T follicular helper cell (primary cell): ENCODE measurements at regions not wholly inside any gene's neighbourhood (a gene's known extent, or its start where the extent isn't known, plus 50 kb on each side); places are given as distances from the start of the nearest gene placed in this dataset.
"Not testable (repeated sequence)": the region's sequence is repeated elsewhere in the genome, so short reads cannot be mapped to it uniquely, and the experiment has no call there.

ENCODE experiments used
- DNase-seq: peaks from one replicate; pipeline ENCODE4 v3.0.0-alpha.2; 2020; ENCODE audit warnings: low read depth

DNA sequence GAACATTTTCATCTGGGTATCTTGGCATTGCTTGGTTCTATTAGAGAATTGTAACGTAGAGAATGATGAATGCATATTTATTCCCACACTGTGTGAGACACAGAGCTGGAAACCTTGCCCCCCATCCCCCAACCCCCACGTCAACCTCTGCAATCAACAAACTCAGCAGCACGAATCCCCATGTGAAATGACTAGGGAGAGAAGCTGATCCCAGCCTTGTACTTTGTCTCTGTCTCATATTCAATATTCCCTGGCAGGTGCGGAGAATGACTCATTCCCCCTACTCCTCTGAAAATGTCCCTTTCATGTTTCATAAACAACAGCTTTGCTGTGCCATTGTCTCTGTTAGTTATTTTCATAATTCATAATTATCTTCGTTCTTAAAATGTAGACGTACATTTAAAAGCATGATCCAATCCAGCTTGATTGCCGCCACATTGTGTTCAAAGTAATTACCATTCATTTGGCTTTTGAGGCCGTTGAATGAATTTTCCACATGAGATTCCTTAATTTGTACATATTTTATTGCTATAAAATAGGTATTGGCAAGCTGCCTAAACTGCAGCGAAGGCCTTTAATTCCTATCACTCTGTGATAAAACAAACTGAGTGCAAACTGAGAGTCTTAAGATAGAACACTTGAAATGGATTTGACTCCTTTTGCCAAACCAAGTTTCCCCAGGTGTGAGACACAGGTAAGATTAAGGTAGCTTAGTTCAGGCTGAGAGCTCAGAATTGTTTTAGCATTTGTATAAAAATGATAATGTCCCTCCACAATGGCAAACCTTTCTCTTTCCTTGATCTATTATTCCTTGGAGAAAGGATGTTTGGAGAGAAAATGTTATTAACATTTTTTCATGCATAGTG is 920.2 kb downstream of the TYW1 start:
- no peak for DNase-seq

DNA sequence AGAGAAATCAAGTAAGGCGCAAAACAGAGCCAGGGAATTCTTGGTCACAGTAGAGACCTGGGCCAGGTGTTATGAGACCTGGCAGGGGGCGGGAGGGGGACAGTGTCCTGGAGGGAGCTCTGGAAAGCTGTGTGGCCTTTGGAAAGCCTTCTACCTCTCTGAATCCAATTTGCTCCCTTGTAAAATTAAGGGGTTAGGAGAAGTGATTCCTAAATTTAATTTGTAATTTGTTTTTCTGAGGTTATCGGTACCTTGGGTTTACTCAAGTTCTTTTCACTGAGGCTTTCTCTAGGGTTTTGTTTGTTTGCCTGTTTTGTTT is 920.8 kb downstream of the TYW1 start:
- DNase-seq, result no peak

DNA sequence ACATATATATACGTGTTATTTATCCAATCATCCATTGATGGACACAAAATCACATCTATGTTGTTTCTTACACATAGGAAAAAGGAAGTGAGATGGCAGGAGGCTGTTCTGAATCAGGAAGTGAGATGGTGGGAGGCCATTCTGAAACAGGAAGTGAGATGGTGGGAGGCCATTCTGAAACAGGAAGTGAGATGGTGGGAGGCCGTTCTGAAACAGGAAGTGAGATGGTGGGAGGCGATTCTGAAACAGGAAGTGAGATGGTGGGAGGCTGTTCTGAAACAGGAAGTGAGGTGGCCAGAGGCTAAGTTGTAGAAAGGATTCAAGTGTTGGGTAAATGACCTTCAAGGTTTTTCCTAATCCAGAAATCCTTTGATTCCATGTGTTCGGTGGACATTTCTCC is 921.5 kb downstream of the TYW1 start:
- no peak for DNase-seq

DNA sequence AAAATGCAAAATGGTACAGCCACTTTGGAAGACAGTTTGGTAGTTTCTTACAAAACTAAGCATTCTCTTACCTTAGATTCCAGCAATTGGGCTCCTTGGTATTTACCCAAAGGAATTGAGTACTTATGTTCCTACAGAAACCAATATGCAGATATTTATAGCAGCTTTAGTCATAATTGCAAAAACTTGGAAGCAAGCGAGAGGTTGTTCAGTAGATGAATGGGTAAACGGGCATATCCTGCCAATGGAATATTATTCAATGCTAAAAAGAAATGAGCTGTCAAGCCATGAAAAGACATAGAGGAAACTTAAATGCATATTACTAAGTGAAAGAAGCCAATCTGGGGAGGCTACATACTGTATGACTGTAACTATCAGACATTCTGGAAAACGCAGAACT is 926.7 kb downstream of the TYW1 start:
- DNase-seq, result no peak

DNA sequence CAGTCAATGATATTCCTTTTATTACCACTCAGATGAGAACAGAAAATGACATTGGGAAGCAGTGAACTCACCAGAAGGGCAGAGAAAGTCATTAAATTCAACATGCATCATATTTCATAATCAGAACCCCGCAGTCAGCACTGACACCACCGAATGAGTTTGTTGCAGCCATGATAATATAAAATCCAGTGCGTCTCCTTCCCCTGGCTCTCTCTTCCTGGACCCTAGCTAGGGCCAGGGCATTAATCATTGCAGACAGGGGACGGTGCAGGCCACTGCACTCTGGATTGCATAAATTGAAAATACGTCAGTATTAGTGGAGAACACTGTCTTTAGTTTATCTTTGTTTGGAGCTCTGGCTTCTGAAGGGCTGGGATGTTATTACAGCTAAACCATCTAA is 931.5 kb downstream of the TYW1 start:
- DNase-seq, result no peak

DNA sequence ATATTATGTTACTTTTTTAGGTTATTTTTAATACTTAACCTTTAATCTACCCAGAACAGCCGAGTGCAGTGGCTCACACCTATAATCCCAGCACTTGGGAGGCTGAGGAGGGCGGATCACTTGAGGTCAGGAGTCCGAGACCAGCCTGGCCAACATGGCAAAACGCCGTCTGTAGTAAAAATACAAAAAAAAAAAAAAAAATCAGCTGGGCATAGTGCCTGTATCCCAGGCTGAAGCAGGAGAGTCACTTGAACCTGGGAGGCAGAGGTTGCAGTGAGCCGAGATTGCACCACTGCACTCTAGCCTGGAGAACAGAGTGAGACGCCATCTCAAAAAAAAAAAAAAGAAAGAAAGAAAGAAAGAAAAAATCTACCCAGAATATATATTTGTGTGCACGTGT is 939.8 kb downstream of the TYW1 start:
- DNase-seq, result not testable (repeated sequence)

DNA sequence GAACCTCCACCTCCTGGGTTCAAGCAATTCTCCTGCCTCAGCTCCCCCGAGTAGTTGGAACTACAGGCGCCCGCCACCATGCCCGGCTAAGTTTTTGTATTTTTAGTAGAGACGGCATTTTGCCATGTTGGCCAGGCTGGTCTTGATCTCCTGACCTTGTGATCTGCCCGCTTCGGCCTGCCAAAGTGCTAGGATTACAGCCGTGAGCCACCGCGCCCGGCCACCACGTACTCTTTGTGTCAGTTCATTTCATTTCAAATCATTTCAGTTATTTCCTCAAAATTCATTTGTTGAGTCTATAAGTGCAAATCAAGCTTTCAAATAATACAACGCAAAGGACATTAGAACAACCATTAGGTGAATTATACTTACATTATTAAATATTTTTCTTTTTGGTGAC is 943.8 kb downstream of the TYW1 start:
- DNase-seq, result no peak

DNA sequence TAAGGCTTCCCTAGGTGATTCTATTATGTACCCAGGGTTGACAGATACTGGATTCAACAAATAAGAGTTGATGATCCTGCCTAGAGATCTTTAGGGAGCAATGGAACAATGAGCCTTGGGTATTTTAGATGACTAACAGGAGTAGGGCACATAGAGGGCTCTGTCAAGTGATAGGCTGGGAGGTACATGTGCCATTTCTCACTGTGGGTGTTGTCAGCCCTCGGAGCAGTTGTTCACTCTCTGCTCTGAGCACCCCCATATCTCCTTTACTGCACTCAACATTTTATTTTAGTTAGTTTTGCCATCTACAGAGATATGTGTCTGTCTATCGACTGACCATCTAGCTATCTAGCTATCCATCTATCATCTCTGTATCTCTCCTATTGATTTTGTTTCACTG is 950.6 kb downstream of the TYW1 start:
- no peak for DNase-seq

DNA sequence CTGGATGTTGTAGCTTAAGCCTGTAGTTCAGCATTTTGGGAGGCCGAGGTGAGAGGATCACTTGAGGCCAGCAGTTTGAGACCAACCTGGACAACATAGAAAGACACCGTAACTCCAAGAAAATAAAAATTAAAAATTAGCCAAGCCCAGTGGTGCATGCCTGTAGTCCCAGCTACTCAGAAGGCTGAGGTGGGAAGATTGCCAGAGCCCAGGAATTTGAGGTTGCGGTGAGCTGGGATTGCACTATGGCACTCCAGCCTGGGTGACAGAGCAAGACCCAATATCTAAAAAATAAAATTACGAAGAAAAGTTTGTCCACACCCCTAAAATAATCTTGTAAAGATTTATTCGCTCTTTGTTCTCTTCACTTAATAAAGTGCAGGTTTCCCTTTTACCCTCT is 951.0 kb downstream of the TYW1 start:
- no peak for DNase-seq

DNA sequence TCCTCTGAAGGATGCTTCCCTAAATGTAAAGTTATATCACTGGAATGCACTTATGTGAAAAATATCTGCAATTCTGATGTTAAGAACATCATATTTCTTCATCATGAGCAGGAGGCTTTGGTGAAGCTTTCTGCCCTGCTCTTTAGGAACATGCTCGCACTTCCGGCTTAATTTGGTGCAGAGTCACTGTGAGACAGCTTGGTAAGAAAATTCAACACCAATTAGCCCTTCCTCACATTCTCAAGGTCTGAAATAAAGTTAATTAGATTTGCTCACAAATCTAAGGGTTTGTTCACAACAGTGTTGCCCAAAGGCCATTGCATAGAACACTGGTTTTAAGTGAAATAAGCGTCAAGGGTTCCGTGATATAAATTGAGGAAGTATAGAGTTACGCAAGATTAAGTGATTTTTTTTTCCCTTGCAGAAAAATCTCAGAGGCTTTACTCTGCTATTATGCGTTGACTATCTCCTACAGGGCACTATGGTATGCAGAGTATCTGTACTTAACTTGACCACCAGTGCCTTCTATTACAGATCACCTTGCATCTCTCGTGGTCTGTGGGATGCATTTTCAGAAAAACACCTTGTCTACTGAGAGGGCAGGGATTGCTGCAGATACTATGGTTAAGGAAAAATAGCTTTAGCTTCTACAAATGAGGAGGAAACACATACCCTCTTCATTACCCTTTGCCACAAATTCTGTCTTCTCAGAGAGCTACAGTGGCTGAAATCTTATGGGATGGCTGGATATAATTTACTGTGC is 953.9 kb downstream of the TYW1 start:
- no peak for DNase-seq

DNA sequence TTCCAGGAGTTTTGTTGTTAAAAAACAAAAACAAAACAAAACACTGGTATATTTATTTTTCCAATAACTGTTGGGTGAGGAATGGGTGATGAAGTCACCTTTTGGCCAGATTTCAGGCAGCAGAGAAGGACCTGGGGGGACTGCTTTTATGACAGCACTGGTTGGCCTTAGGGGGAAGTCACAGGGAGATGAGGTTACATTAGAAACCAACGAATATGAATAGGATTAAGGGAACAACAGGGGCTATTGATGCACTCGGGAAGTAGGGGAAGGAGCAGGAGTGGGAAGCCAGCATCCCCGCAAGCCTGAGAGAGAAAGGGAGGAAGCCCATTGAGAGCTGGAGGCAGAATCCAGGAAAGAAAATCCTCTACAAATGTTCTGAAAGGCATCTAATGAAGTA is 958.4 kb downstream of the TYW1 start:
- DNase-seq, result no peak

DNA sequence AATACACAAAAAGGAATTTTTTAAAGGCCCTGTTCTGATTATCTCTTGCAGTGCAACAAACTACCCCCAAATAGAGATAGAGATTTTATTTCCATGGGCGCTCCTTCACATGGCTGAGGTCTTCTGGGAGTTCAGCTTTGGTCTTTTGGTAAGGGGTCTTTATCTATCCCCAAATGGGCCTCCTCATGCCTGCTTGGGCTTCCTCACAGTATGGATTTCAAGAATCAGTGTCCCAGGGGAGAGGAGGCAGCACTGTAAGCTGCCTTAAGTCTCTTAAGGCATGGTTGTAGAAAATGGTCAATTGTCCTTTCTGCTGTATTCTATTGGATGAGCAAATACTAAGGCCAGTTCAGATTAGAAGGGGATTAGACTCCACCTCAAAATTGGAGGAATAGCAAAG is 966.2 kb downstream of the TYW1 start:
- no peak for DNase-seq

DNA sequence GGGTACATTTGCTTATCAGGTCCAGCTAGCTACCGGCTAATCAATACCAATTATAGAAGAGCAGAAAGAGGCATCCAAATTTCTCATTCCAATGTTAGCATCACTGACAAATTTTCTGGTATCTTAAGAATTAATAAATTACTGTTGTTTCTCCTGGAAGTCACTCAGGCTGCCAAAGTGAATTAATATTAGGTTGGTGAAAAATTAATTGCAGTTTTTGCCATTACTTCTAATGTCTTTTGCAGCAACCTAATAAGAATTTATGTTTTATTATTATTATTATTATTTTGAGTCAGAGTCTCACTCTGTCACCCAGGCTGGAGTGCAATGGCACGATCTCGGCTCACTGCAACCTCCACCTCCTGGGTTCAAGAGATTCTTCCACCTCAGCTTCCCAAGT is 979.9 kb downstream of the TYW1 start:
- DNase-seq, result no peak

DNA sequence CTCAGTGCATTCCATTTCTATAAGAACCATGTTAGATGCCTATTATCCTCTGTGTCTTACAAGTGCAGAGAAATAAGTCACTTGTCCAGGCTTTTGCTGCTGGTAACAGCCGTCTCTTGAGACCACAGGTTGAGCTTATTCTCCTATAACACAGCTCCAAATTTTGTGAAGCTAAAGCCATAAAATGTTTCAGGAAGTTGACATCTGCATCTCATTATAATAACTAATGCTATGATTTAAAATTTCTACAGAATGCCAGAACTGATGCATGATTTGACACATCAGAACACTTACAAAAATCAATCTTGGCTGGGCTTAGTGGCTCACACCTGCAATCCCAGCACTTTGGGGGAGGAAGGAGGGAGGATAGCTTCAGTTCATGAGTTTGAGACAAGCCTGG is 986.9 kb downstream of the TYW1 start:
- no peak for DNase-seq

DNA sequence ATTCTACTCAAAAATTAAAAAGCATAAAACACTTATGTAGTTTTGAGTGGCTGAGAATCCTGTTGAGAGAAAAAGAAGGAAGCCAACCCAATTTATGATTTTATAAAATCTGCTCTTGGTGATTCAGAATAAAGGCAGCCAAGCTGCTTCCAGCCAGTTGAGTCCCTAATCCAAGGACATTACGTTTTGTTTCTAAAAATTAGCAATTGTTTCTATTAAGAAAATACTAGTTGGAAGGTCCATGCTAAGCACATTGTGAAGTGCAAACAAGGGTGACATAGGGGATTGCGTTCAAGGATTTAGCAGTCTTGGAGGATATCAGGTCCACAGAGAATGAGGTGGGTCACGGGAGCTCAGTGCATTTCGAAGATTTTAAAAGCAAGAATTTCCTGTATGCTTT is 987.7 kb downstream of the TYW1 start:
- DNase-seq, result no peak

DNA sequence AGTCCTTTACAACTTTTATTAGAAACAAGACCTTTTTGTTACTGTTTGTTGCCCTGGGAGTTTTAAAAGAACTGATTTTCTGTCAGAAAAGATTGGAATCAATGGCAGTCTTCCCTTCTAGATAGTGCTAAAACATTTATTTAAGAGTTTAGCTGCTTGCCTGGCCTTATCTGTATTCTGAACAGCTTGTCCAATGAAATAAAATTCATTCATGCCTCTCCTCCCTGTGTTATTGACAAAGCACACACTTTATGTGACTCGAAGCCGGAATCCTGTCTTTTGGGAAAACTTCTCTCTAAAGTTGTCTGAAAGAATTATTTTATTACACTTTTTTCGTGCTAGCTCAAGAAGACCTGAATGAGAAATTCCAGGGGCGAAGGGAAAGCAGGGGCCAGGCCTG is 992.5 kb downstream of the TYW1 start:
- DNase-seq, result no peak

DNA sequence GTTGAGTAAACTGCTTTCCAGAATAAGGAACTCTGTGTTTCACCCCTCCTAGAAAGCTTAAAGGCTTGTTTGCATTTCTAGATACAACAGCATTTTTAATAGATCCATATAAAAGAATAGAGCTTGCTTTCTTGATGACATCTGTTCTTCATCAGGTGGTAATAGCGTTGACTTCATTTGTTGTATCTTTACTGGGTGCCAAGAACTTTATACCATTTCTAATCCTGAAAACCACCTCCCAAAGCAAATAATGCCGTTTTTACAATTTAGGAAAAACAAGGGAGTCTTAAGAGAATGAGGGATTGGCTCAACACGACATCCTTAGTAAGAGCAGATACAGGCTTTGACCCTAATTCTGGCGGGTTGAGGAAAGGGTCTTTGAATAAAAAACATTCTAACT is 993.4 kb downstream of the TYW1 start:
- no peak for DNase-seq

DNA sequence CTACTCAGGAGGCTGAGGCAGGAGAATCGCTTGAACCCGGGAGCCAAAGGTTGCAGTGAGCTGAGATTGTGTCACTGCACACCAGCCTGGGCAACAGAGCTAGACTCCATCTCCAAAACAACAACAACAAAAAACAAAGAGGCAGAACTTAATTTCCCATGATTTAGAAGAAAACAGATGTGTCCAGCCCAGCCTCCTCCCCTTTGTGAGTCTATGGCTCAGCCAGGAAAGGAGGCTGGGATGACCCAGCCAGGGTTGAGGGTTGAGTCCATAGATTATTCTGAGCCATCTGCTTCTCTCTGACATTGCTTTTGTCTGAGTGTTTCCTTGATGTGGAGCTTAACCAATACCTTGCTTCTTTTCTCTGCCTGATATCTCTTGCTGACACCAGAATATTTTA is 994.1 kb downstream of the TYW1 start:
- no peak for DNase-seq

DNA sequence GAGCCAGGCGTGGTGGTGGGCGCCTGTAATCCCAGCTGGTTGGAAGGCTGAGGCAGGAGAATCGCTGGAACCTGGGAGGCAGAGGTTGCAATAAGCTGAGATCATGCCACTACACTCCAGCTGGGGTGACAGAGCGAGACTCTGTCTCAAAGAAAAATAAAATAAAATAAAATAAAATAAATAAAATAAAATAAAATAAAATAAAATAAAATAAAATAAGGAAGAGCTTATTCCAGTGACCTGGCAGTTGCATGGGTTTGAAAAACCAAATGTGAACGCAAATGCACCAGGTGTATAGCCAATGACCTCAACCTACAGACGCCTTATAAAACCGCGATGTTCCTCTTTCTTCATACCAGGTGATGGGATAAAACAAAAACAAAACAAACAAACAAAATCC is 995.7 kb downstream of the TYW1 start:
- no peak for DNase-seq

DNA sequence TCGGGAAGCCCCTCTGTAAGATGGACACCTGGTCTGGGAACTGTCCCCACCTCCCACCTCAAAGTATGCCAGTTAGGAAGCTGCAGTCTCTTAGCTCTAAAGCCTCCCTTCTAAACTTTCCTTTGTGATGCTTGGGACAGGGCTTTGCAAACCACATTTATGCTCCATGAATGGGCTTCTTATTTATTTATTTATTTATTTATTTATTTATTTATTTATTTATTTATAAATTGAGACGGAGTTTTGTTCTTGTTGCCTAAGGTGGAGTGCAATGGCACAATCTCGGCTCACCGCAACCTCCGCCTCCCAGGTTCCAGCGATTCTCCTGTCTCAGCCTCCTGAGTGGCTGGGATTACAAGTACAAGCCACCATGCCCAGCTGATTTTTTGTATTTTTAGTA is 1009.4 kb downstream of the TYW1 start:
- no peak for DNase-seq

DNA sequence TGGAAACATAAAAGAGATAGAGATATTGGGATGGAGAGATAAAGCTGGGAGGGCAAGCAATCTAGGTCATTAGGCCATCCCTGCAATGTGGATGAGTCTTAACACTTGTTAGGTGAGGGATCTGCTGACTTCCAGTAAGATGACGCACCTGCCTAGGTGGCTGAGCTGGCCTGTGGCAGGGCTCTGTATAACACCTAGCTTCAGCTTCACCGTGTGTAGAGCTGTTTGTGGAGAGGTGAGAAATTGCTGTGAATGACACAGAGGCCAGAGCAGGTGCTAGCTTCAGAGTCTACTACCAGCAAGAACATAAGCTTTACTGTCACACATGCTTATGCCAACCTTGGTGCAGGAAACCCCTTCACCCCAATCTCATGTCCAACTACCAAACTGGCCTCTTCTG is 1010.0 kb downstream of the TYW1 start:
- no peak for DNase-seq

DNA sequence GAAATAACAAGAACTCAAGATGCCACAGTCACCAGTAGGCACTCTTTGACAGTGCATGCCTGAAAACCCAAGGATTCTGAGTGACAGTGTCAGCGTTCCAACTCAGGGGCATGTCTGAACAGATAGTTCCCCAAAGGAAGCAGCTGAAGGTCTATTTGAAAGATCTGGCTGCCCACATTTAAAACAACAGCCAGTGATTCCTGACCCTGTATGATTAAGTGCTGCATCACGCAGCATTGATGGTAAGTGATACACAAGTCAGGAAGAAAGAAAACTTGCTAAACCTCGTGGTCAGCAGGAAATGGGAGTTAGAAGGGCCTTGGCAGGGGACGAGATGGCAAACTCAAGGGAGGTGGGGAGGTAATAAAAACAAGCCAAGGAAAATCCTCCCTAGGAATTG is 1013.1 kb downstream of the TYW1 start:
- DNase-seq, result no peak

DNA sequence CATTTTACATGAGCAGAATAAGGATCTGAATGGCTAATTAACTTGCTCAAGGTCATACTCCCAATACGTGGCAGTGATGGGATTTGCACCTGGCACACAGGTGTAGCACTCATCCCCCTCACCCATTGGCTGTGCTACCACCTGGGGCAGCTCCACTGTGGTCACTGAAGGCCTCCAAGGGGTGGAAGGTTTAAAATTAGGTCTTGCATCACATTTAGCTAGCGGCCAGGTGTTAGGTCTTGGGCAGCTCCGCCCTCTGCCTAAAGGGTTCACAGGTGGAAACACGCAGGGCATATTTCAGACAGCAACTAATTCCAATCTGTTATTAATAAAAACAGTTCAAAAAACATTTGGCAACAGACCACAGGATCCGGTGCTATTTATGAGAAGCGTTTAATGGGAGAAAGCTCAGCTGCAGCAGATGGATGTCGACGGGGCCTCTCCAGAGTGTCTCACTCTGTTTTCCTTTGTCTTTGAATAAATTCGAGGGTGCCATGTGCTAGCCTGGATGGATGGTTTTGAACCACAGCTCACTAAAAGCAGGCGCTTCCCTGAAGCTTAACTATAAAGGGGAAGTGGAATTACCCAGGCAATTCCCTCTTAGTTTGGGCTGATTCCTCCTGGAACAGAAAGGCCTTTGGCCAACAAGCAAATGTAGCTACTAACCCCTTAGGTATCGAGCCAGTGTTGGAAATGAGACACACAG is 1017.6 kb downstream of the TYW1 start:
- DNase-seq, result no peak
